NCI-H345 (cell line): ENCODE measurements at regions not wholly inside any gene's neighbourhood (a gene's known extent, or its start where the extent isn't known, plus 50 kb on each side); places are given as distances from the start of the nearest gene placed in this dataset.

ENCODE experiments used
- DNase-seq: peaks from one replicate; lab custom pipeline; 2025; lab: John Stamatoyannopoulos, UW

DNA sequence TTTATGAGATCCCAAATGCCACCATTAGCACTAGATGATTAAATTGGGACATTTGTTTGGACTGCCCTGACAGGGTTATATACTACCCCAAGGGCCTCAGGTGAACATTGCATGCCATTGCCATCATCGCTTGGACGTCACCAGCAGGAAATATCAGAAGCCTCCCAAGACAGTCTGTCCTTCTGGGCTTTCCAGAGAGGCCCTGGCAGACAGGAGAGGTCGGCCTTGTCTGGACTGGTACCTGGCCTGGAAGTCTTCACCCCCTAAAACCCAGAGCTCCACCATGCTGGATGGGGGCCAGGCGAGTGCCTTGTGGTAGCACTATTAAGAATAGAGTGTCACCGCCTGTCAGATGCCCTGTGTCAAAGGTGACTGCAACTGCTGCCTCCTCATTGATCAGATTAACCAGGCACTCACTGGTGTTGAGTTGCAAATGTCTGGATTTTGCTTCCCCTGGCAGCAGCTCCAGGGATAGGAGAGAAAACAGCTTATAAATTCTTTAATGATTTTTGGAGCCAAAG, 324.1 kb upstream of the RASGRP1 start:
- no peak for DNase-seq

DNA sequence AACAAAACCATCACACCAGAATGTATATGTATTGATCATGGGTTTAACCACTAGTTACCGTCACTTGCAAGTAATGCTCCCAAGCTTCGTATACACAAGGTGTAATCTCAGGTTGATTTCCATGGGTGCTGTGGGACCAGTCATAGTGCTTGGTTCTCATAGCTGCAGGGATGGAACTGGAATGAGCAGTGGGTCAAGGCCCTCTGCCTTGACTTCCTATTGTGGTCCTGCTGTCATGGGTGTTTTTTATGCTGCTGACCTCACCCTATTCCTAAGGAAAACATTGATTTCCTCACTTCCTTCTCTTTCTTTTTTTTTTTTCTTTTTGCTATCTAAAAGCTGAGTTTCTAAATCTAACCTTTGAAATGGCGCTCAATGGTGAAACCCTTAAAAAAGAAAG, 325.6 kb upstream of the RASGRP1 start:
- DNase-seq = no peak

DNA sequence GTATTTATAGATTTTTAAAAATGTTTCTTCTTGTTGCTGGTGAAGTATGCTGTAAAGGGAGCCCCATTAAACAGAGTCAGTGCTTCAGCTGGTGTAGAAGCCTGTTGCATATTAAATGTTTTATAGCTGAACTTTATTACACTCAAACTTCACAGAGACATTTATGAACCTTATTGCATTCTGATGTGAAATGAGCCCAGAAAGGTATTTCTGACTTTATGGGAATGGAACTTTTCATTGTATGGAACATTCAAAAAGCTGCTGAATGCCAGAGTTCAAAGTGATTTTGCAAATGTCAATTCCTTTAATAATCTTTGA, 329.3 kb upstream of the RASGRP1 start:
- DNase-seq = no peak

GRCh38 chr15:38894243-38894948, 329.8 kb upstream of the RASGRP1 start:
- DNase-seq = no peak

DNA sequence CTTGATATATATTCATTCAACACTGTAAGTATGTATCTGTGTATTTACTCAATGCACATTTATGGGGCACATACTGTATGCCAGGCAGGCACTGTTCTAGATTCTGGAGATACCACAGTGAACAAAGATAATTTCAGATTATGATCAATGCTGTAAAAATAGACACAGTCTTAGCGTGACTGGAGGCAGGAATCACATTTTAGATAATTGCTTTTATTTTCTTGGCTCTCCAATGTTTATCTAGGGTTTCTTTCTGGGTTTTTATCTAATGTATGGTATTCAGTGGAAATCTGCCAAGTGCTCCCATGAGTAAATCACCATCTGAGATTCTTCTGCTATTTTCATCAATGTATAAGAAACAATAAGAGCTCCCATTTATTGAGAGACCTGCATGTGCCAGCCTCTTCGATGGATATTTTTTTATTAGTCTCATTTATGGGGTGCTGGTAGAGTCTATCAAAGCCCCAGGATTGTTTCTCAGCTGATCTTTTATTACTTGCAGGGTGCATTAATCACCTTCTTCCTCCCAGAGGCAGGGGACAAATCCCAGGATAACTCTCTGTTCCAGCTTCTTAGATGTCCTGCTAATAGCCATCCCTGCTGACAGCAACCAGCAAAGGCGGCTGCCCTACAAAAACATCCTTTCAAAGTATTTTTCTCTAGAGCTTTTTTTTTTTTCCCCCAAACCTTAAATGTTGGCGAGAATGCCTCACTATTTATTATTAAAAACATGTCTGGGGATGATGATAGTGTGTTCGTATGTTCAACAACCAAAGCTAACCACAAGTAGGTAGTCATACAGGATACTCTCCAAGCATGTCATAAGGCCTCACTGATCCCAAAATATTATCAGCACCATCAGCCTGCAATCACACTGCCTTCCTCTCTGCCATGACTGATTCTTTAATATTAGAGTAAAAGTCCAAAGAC, 331.0 kb upstream of the RASGRP1 start:
- DNase-seq = no peak

DNA sequence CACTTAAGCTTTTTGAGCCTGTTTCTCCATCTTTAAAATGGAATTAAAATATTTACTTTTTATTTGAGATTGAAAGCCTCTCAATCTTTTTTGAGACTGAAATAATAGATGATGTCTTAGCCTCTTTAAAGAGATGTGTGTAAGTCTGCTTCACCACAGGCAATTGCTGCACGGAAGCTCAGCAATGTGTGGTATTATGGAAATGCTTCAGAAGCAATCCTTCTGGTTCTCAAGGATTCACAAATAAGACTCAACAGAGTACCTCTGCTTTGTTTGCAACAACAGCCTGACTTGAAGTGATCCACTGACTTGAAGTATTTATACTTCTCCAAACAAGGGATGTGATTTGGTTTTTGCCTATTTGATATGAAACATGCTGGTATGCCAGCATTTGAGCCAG, 332.0 kb upstream of the RASGRP1 start:
- DNase-seq = no peak

DNA sequence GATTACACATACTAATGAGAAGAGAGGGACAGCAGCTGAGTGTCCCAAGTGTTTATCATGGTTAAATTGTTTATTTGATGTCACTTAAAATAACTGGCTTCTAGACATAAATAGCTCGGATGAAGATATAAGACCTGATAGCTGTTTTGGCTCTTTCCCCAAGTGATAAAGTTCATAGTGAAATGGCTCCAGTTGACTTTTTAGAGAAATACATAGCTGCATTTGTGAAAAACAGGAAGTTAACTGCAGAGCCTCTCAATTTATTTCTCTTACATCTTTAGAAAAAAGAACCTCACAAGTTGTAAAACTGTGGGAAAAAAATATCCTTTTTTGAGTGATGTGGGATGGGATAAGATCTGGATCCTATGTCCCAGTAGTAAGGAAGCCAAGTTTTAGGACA, 332.9 kb upstream of the RASGRP1 start:
- DNase-seq = no peak

GRCh38 chr15:38898236-38898635, 333.6 kb upstream of the RASGRP1 start:
- no peak for DNase-seq

GRCh38 chr15:38899300-38899699, 334.7 kb upstream of the RASGRP1 start:
- no peak for DNase-seq

DNA sequence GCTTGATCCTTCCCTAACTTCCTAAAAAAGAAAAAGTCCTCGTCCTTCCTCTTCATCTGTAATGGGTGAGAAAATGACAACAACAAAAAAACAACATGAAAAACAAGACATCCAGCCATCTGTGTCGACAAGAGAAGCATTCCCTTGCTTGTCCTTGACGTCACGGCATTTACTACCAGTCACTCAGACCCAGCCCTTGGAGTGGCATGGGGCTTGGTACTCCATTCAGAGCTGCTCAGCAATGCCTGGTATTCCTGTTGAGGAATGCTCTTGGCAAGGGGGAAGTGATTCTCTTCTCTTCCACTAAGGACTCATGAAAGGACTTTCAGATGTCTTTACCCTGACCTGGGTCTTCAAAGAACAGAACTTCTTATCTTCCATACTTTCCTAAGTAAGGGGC, 339.7 kb upstream of the RASGRP1 start:
- DNase-seq = no peak

GRCh38 chr15:38905632-38906031, 341.0 kb upstream of the RASGRP1 start:
- no peak for DNase-seq

DNA sequence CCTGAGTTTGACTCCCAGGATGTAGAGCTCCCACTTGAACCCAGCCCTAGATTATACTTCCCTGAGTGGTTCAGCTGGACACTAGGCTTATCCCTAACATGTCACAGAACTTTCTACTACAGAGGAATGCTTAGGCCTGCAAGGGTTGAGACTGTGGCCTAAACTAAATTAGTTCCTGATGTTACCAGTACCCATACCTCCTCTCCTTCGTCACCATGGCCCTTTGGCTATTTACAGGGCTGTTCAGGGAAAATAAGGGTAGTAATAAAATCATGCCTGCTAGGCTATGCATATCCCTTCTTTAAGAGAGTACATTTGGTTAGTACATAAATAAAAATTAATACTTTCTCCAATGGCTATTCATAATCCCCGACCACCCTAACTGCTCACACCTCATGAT, 356.4 kb upstream of the RASGRP1 start:
- DNase-seq = no peak

DNA sequence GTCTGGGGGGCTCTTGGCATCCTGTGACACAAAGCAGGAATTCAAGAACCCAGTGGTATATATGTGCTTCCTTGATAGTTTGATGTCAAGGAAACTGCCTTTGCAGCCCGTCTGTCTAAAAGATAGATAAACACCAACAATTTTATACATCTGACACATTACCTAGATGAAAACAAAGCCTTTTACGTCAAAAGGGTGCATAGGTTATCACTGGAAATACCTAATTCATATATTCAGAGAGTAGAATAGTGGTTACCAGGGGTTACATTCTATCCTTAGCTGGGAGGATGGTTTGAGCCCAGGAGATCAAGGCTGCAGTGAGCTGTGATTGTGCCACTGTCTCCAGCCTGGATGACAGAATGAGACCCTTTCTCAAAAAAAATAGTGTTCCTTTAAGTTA, 356.9 kb upstream of the RASGRP1 start:
- DNase-seq = no peak

GRCh38 chr15:38928431-38928830, 363.8 kb upstream of the RASGRP1 start:
- DNase-seq = no peak

DNA sequence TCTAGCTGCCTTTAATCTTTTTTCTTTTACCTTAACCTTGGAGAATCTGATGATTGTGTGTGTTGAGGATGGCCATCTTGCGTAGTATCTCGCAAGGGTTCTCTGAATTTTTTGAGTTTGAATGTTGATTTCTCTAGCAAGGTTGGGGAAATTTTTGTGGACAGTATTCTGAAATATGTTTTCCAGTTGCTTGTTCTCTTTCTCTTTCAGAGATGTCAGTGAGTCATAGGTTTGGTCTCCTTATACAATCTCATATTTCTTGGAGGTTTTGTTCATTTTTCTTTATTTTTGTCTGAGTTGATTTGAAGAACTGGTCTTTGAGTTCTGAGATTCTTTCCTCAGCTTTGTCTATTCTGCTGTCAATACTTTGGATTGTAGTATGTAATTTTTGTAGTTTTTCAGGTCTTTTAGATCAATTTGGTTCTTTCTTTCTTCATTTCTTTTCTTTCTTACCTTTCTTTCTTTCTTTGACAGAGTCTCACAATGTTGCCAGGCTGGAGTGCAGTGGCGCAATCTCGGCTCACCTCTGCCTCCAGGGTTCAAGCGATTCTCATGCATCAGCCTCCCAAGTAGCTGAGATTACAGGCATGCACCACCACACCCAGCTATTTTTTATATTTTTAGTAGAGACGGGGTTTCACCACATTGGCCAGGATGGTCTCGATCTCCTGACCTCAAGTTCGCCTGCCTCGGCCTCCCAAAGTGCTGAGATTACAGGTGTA, 366.4 kb upstream of the RASGRP1 start:
- DNase-seq = no peak

DNA sequence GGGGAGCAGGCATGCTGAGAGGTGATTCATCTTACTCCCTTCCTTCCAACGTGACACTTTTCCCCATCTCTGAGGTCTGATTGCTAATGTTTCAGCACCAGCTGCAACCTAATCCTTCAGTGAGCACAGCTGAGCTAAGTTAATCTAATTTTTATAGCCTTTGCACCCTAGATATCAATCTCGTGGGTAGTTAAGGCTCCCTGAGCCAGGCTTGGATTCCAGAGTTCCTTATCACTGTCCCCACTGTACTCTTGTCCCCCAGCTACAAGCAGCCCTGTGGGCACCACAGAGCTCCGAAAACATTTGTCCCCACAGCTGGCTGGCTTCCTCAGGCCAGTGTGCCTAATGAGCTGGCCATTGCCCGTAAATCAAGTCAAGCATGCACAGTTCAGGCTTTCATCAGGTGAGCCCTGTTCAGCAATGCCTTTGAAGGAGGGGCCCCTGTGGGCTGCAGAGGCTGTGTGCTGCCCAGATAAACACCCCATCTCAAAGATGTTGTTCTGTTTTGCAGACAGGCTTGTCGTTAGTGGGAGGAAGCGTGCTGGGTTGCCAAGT, 376.9 kb upstream of the RASGRP1 start:
- DNase-seq = no peak

GRCh38 chr15:38944536-38944935, 379.9 kb upstream of the RASGRP1 start:
- DNase-seq = no peak

- no peak for DNase-seq
Observed at GRCh38 chr15:38945551-38946298, 381.1 kb upstream of the RASGRP1 start.

- DNase-seq = no peak
Observed at GRCh38 chr15:38954090-38954489, 389.5 kb upstream of the RASGRP1 start.

- DNase-seq = no peak
Observed at GRCh38 chr15:38961456-38961855, 396.8 kb upstream of the RASGRP1 start.

DNA sequence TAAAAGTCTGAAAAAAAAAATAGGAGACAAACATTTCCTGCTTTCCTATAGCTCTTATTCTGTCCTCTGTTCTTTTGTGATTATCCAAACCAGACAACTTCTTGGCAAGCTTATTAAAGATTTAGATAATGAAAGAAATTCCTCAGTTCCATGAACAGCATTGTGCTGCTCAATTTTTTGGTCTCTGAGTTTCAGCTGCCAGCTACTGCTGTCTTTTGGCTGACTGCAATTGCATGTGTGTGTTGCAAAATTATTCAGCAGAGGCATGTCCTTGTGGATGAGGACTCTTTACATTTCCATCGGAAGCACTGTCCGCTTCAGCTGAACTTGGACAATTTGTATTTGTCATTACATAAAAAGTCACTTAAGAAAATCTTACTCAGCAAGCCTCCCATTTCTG, 397.3 kb upstream of the RASGRP1 start:
- no peak for DNase-seq

DNA sequence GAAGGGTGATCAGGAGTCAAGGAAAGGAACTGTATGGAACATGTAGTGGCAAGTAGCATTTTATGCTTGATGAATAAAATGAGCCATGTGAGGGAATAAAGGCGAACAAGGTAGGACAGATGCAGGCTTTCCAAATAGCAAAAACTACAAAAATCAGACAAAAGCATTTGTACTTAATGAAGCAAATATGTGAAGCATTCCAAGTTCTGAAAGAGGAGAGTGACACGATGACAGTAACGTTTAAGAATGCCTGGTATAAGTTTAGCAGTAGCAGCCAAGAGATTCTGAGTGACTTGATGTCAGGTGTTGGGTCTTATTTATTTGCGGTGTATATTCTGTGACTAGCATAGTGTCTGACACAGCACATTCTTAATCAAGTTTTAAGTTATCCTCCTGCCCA, 408.2 kb upstream of the RASGRP1 start:
- no peak for DNase-seq
